ENCODE measurements at regions not wholly inside any gene's neighbourhood (a gene's known extent, or its start where the extent isn't known, plus 50 kb on each side); places are given as distances from the start of the nearest gene placed in this dataset.

GRCh38 chr7:153389261-153389660 lies 629.7 kb downstream of the ACTR3B start:
- TF ChIP-seq POLR2A (IDR thresholded peaks at IDR 0.05) (no peak), POLR2AphosphoS5 (IDR thresholded peaks at IDR 0.05) (peak; percentile 28 to 37)
- TF ChIP-seq, protein P1, sequence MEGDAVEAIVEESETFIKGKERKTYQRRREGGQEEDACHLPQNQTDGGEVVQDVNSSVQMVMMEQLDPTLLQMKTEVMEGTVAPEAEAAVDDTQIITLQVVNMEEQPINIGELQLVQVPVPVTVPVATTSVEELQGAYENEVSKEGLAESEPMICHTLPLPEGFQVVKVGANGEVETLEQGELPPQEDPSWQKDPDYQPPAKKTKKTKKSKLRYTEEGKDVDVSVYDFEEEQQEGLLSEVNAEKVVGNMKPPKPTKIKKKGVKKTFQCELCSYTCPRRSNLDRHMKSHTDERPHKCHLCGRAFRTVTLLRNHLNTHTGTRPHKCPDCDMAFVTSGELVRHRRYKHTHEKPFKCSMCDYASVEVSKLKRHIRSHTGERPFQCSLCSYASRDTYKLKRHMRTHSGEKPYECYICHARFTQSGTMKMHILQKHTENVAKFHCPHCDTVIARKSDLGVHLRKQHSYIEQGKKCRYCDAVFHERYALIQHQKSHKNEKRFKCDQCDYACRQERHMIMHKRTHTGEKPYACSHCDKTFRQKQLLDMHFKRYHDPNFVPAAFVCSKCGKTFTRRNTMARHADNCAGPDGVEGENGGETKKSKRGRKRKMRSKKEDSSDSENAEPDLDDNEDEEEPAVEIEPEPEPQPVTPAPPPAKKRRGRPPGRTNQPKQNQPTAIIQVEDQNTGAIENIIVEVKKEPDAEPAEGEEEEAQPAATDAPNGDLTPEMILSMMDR (IDR thresholded peaks at IDR 0.05) = no peak
